BLaER1 treated with 17β-estradiol and CSF1 and Interleukin-3, amounts not matched to agents 10 nM and 100 nM (cell line): ENCODE measurements at regions not wholly inside any gene's neighbourhood (a gene's known extent, or its start where the extent isn't known, plus 50 kb on each side); places are given as distances from the start of the nearest gene placed in this dataset.

Experiments
- H3K27ac ChIP-seq, 11 experiments: shearing (Covaris generic); formaldehyde crosslinking; 2 replicates each; pipeline ENCODE4 v1.8.1; 2022
- H3K27me3 ChIP-seq, 11 experiments: shearing (Covaris generic); formaldehyde crosslinking; 2 replicates each; pipeline ENCODE4 v1.8.1; 2022
- H3K36me3 ChIP-seq, 11 experiments: shearing (Covaris generic); formaldehyde crosslinking; 2 replicates each; pipeline ENCODE4 v1.8.1; 2022
- H3K4me1 ChIP-seq, 10 experiments: shearing (Covaris generic); formaldehyde crosslinking; 2 replicates each; pipeline ENCODE4 v1.8.1; 2022
- H3K4me2 ChIP-seq, 11 experiments: shearing (Covaris generic); formaldehyde crosslinking; 2 replicates each; pipeline ENCODE4 v1.8.1; 2022
- H3K4me3 ChIP-seq, 10 experiments: shearing (Covaris generic); formaldehyde crosslinking; 2 replicates each; pipeline ENCODE4 v1.8.1; 2022
- H3K9ac ChIP-seq, 11 experiments: shearing (Covaris generic); formaldehyde crosslinking; 2 replicates each; pipeline ENCODE4 v1.8.1; 2022
- H3K9me3 ChIP-seq, 11 experiments: shearing (Covaris generic); formaldehyde crosslinking; replicated peaks in 1 of 11; 2 replicates each; pipeline ENCODE4 v1.8.1; 2022
- H4K20me1 ChIP-seq, 11 experiments: shearing (Covaris generic); formaldehyde crosslinking; 2 replicates each; pipeline ENCODE4 v1.8.1; 2022
- Cebpa-rat ChIP-seq, 11 experiments: shearing (Covaris generic); IDR thresholded peaks; 2 replicates each; pipeline ENCODE4 v1.8.1; 2022

DNA sequence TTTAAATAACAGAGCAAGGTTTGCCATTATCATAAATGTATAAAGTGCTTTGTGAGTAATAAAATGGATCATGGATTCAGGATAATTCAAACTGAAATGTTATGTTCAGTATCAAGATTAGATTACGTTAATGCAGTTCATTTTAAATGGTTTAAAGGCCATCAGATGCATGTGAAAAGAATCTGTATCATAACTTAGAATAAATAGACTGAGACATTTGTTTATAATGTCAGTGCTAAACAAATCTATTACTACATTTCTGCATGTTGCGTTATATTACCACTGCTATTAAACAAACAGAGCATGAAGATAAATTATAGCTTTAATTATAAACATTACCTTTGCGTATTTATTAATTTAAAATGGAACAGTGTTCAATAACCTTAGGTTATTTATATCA is 160.2 kb downstream of the TOX3 start:
- Histone ChIP-seq H3K27ac (no peak overlapping the region), H3K9me3 (no peaks in the 10 kb centered on the region), H3K4me1 (no peaks in the 10 kb centered on the region), H4K20me1 (no peaks in the 10 kb centered on the region), H3K4me3 (no peak overlapping the region), H3K9ac (no peak overlapping the region), H3K36me3 (no peaks in the 10 kb centered on the region), H3K4me2 (no peak overlapping the region), H3K27me3 (no peaks in the 10 kb centered on the region)
- no peak for TF ChIP-seq Cebpa-rat (IDR thresholded peaks at IDR 0.05)

DNA sequence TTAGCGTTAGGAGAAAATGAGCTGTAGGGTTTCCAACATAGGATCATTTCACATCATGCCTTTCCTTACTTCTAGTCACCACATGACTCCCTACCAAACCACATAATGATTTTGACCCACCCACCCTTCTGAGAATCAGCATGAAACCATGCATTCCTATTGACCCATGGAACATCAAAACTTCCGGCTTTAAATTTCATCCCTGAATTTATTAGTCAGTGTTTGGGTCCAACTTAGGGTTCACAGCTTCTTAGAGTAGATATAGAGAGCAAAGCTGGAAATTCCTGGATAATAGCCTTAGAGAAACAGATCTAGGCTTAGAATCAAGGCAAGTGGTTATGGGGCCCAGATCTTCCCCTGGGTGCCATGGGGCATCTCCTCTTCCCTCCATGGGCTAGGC is 162.6 kb downstream of the TOX3 start:
- Histone ChIP-seq H3K27ac (no peak overlapping the region), H3K36me3 (no peaks in the 10 kb centered on the region), H3K9me3 (no peaks in the 10 kb centered on the region), H4K20me1 (no peaks in the 10 kb centered on the region), H3K4me1 (no peaks in the 10 kb centered on the region), H3K4me3 (no peak overlapping the region), H3K27me3 (no peaks in the 10 kb centered on the region), H3K9ac (no peak overlapping the region), H3K4me2 (no peak overlapping the region)
- TF ChIP-seq Cebpa-rat (IDR thresholded peaks at IDR 0.05): no peak

DNA sequence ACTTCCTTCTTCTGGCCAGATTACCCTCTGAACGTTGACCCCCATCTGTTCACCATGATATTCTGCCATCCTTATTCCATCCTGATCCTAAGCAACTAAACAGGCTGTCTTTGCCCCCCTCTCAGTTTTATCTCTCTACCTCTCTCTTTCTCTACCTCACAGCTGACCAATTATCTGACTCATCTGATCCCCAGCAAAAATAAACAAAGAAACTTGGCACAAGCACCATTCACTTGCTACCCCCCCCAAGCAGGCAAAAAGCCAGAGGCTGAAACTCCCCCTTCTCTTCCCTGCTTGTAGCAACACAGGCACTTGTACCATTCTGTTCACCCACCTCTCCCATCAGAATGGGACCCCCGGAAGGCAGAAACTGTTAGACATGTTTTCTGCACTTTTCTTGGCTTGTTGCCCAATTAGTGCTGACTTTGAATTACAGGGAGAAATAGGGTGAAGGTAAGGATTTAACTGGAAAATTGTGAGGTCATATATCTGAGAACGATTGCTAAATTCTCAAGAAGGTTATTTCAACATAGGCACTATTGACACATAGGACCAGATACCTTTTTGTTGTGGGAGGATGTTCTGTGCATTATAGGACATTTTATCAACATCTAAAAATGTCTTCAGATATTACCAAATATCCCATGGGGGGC is 163.2 kb downstream of the TOX3 start:
- H3K36me3 ChIP-seq: no peaks in the 10 kb centered on the region
- H3K4me2 ChIP-seq: no peak overlapping the region
- H3K4me3 ChIP-seq: no peak overlapping the region
- TF ChIP-seq Cebpa-rat (IDR thresholded peaks at IDR 0.05): no peak
- H3K4me1 ChIP-seq: no peaks in the 10 kb centered on the region
- no peaks in the 10 kb centered on the region for H4K20me1 ChIP-seq
- H3K27me3 ChIP-seq: no peaks in the 10 kb centered on the region
- H3K27ac ChIP-seq: no peak overlapping the region
- H3K9ac ChIP-seq: no peak overlapping the region
- no peaks in the 10 kb centered on the region for H3K9me3 ChIP-seq

DNA sequence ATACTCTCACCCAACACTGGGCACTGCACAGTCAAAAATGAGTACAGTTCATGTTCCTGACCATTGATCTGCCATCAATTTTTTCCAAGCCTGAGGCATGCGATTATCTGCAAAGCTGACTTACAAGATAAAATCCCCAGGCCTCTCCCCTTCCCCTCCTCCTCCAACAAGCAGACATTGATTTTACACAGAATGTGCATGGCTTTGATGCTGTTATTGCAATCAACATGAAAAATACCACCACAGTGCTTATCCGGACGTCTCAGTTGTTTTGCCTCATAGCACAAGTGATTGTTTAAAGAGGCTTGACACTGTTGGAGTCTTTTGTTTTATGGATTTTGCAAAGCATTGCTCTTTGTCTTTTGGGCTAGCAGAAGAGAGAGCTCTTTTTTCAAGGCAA is 163.8 kb downstream of the TOX3 start:
- no peak overlapping the region for H3K9ac ChIP-seq
- H3K4me1 ChIP-seq: no peaks in the 10 kb centered on the region
- no peaks in the 10 kb centered on the region for H3K27me3 ChIP-seq
- H3K9me3 ChIP-seq: no peaks in the 10 kb centered on the region
- no peak overlapping the region for H3K4me3 ChIP-seq
- no peaks in the 10 kb centered on the region for H3K36me3 ChIP-seq
- H4K20me1 ChIP-seq: no peaks in the 10 kb centered on the region
- no peak for TF ChIP-seq Cebpa-rat (IDR thresholded peaks at IDR 0.05)
- H3K4me2 ChIP-seq: no peak overlapping the region
- no peak overlapping the region for H3K27ac ChIP-seq

DNA sequence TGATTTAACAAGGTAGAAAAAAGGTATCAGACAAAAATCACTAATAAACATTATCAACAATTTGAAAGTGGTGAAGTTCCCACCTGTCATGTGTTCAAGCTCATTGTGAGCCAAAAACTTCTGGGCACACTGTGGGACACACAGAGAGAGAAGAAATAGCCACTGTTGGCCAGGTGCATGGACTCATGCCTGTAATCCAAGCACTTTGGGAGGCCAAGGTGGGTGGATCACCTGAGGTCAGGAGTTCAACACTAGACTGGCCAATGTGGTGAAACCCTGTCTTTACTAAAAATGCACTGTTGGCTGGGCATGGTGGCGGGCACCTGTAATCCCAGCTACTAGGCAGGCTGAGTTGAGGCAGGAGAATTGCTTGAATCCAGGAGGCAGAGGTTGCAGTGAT is 167.4 kb downstream of the TOX3 start:
- Histone ChIP-seq H3K36me3 (no peaks in the 10 kb centered on the region), H3K4me3 (no peak overlapping the region), H3K4me1 (no peaks in the 10 kb centered on the region), H3K9ac (no peak overlapping the region), H3K27me3 (no peaks in the 10 kb centered on the region), H3K27ac (no peak overlapping the region), H4K20me1 (no peaks in the 10 kb centered on the region), H3K4me2 (no peak overlapping the region), H3K9me3 (no peaks in the 10 kb centered on the region)
- TF ChIP-seq Cebpa-rat (IDR thresholded peaks at IDR 0.05): no peak

DNA sequence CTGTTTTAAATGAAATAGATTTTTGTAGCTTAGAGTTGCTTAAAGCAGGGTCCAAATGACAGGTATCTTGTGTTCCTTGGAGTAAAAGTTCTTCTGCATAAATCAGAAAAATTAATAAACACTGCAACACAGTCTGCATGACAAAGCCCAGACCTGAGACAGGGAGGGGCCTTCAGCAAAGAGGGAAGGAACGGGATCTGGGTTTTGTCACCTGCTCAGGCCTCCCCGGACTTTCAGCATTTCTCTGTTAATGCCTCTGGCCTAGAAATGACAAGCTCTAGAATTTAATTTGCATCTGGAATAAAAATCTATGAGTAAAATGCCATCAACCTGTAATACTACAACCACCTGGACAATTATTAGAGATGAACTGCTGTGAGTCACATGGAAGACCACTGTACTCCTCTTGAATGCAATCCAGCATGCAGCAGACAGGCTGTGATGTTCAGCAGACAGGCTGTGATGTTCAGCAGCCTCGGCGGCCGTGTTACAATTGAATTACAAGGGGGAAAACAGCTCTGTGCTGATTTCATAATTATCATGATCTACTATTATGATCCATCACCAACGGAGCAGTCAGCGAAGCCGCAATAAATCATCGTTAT is 170.2 kb downstream of the TOX3 start:
- Histone ChIP-seq H3K4me3 (no peak overlapping the region), H3K4me2 (no peak overlapping the region), H3K4me1 (no peaks in the 10 kb centered on the region), H4K20me1 (no peaks in the 10 kb centered on the region), H3K36me3 (no peaks in the 10 kb centered on the region), H3K9ac (no peak overlapping the region), H3K27ac (no peak overlapping the region), H3K27me3 (no peaks in the 10 kb centered on the region), H3K9me3 (no peaks in the 10 kb centered on the region)
- TF ChIP-seq Cebpa-rat (IDR thresholded peaks at IDR 0.05): no peak

DNA sequence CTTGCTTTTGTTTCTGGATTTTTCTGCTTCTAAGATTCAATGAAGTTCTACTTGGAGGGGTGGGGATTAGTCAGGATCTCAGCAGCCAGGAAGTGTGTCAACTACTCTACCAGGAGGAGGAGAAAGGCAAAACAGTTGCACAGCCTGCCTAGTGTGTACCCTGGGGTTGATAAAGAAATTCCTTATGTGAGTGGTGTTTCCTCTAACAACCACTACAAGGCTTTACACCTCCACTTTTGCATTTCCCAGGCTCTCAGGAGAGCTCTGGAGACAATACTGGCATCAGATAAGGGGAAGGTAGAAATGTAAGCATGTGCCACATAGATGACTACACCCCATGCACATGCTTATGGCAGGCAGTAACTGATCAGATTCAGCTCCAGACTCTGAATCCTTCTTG is 174.6 kb downstream of the TOX3 start:
- H3K4me3 ChIP-seq: no peak overlapping the region
- no peaks in the 10 kb centered on the region for H3K27me3 ChIP-seq
- H4K20me1 ChIP-seq: no peaks in the 10 kb centered on the region
- H3K4me2 ChIP-seq: no peak overlapping the region
- H3K36me3 ChIP-seq: no peaks in the 10 kb centered on the region
- no peaks in the 10 kb centered on the region for H3K4me1 ChIP-seq
- H3K9me3 ChIP-seq: no peaks in the 10 kb centered on the region
- H3K9ac ChIP-seq: no peak overlapping the region
- no peak overlapping the region for H3K27ac ChIP-seq
- no peak for TF ChIP-seq Cebpa-rat (IDR thresholded peaks at IDR 0.05)

DNA sequence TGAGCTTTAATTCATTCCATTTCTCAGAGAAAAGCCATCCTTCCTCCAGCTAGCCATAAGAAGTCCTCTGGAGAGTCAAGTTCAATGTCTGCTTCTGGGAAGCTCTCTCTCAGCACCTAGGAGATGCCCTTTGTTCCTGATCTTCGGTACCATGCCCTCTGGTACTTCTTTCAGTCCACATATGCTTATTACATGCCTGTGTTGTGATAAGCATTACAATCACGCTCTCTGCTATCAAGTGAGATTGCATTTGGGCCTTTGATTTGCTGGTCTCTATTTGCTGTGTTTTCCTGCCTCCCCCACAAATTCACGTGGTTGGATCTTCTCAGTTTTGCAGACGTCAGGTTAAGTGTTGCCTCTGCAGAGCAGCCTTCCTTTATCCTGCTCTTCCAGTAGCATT is 178.1 kb downstream of the TOX3 start:
- TF ChIP-seq Cebpa-rat (IDR thresholded peaks at IDR 0.05): no peak
- Histone ChIP-seq H4K20me1 (no peaks in the 10 kb centered on the region), H3K4me3 (no peak overlapping the region), H3K9me3 (no peaks in the 10 kb centered on the region), H3K36me3 (no peaks in the 10 kb centered on the region), H3K27ac (no peak overlapping the region), H3K4me2 (no peak overlapping the region), H3K4me1 (peaks cover 0 to 12% (median 0%) of the 10 kb centered on the region in 10 experiments; a peak in 7 of 20 replicates), H3K27me3 (no peaks in the 10 kb centered on the region), H3K9ac (no peak overlapping the region)

DNA sequence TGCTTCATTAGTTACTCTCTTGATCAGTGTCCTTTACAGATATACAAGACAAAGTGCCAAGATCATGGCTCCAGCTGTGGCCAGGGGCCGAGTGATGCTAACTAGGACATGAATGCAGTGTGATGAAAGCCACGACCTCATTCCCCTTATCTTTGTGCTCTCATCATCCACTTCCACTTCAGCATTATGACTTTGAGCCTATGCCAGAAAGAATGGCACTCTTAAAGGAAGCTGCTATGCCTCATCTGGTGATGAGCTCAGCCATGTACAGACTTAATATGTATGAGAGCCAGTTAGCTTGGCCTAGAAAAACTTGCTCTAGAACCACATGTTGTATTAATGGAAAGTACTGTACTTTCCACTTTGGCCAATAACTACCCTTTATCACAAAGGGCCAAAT is 179.1 kb downstream of the TOX3 start:
- H4K20me1 ChIP-seq: no peaks in the 10 kb centered on the region
- H3K9ac ChIP-seq: no peak overlapping the region
- no peak overlapping the region for H3K4me2 ChIP-seq
- no peak for TF ChIP-seq Cebpa-rat (IDR thresholded peaks at IDR 0.05)
- H3K4me1 ChIP-seq: peaks cover 0 to 20% (median 0%) of the 10 kb centered on the region in 10 experiments; a peak in 8 of 20 replicates
- H3K4me3 ChIP-seq: no peak overlapping the region
- no peaks in the 10 kb centered on the region for H3K27me3 ChIP-seq
- no peaks in the 10 kb centered on the region for H3K36me3 ChIP-seq
- H3K9me3 ChIP-seq: no peaks in the 10 kb centered on the region
- no peak overlapping the region for H3K27ac ChIP-seq

DNA sequence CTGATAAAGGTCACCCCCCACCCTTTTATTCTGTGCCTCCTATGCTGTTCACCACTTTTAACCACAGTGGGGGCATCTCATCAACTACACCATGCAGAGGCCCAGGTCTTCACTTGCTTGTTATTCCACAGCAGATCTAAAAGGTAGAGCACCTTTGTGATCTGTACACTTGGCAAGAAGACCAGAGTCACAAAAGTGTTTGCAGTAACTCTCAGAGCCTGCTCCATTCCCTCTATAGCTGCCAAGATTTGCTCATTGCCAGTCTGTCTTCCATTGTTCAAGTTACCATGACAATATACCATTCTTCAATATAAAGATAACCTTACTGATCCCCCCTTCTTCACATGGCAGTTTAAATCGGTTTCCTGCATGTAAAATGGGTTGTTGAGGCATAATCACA is 180.0 kb downstream of the TOX3 start:
- no peak for TF ChIP-seq Cebpa-rat (IDR thresholded peaks at IDR 0.05)
- Histone ChIP-seq H3K4me1 (peaks cover 0 to 20% (median 0%) of the 10 kb centered on the region in 10 experiments; a peak in 8 of 20 replicates), H4K20me1 (no peaks in the 10 kb centered on the region), H3K4me2 (no peak overlapping the region), H3K4me3 (no peak overlapping the region), H3K9ac (no peak overlapping the region), H3K27ac (no peak overlapping the region), H3K27me3 (no peaks in the 10 kb centered on the region), H3K9me3 (no peaks in the 10 kb centered on the region), H3K36me3 (no peaks in the 10 kb centered on the region)
